ENCODE measurements at regions not wholly inside any gene's neighbourhood (a gene's known extent, or its start where the extent isn't known, plus 50 kb on each side); places are given as distances from the start of the nearest gene placed in this dataset.

GRCh38 chr5:3031733-3032378 is 280.4 kb upstream of the IRX2 start:
- DNase-seq: no peak

GRCh38 chr5:3030511-3031165 is 279.2 kb upstream of the IRX2 start:
- no peak for DNase-seq

GRCh38 chr5:3029396-3029795 is 277.9 kb upstream of the IRX2 start:
- no peak for DNase-seq

DNA sequence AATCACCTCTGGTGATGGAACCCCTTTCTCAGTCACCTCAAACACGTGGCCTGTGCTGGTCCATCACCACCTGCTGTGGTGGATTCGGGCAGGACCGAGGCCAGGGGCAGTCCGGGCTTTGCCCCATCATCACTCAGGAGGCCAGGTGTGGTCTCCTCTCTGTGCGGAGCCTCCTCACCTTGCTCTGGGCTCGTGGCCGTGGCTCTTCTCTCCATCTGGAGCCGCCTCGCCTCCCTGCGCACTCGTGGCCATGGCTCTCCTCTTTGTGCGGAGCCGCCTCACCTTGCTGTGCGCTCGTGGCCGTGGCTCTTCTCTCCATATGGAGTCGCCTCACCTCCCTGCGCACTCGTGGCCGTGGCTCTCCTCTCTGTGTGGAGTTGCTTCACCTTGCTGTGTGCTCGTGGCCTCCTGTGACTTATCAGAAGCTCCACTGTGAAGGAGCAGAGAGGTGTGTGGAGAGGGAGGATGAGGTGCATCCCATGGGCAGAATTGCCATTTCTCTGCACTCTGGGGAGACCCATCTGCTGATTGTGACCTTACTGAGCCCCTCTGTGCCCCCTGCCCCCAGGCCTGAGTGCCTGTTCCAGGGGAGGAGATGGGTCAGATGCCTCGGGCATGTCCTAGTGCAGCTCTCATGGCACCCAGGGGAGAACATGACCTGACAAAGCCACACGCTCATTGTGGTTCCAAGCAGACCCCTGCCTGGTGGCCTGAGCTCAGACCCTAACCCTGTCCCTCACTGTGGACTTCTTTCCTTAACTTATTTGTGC is 276.6 kb upstream of the IRX2 start:
- no peak for DNase-seq

DNA sequence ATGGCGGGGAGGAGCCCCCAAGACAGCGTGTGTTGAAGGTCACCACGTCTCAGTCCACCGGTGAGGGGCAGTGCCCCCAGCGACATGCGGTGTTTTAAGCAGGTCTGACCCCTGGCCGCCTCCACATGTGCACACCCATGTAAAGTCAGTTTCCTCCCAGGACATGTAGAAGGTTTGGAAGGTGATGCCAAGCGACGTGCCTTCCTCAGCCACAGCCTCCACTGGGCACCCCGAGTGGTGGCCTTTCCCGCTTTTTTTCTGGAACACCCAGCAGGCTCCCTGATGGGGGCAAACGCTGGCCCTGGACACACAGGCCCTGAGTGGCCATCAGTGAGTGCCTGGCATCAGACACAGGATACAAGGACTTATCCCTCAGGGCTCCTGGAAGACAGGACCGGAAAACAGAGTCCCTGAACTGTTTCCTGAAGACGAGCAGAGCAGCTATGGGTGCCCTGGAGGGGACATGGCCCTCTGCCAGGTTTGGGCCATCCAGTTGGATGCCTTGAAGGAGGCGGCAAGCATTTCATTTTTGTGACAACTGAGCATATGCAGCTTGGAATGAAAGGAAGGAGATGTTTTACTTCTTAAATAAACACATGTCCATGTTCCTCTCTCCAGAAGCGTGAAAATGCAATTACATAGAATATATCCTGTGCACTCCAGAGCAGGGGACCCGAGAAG is 275.8 kb upstream of the IRX2 start:
- no peak for DNase-seq

DNA sequence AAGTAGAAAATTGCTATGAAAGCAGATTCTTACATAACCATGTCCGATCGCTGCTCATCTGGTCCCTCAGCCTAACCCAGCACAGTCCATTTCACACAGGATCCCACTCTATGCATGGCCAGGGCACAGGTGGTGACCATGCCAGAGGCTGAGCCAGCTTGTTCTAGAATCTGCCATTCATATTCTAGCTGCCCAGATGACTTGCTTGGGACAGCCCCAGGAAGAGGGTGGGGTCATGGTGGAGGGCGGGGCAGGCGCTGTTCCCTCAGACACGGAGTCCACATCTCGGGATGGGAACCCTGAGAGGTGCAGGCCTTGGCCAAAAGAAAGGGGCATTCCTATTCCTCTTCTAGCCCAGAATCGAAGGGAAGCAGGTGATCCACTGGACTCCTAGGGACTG is 275.2 kb upstream of the IRX2 start:
- no peak for DNase-seq

- no peak for DNase-seq
These were observed 274.6 kb upstream of the IRX2 start for GRCh38 chr5:3026099-3026498.

GRCh38 chr5:3025392-3025791 is 273.9 kb upstream of the IRX2 start:
- DNase-seq: no peak

GRCh38 chr5:3024976-3025375 is 273.5 kb upstream of the IRX2 start:
- no peak for DNase-seq

- DNase-seq: no peak
These were observed 273.1 kb upstream of the IRX2 start for GRCh38 chr5:3024554-3024953.

DNA sequence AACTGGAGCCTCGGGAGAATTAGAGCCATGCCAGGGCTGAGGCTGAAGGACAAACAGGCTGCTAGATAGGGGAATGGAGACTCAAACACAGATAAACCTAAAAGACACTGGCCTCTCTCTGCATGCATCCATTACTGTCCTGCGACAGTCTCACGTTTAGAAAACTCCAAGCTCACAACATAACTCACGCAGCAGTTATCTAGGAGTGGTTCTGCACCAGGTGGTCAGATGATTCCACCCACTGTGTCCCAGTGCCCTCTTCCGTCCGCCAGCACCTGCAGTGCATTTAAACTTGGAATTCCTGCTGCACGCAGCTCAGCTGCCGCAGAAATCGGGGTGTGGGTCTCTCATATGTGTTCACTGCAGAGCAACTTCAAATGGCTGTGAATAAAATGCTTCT is 272.6 kb upstream of the IRX2 start:
- no peak for DNase-seq

DNA sequence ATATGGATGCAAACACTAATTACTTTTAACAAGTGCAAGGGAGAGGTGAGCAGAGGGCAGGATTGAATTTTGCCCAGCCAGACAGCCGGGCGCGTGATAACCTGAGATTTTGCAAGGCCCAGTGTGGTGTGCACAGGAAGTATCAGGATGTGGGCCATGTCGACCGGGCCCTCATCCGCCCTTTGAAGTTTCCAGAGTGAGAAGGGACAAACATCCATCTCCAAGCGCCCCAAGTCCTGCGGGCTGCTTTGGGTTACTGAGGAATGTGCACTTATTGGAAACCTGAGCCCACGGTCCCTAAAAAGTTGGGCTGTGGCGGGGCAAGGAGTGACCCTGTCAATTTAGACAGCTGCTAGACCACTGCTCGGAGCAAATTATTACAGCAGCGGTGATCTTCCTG is 272.2 kb upstream of the IRX2 start:
- DNase-seq: no peak

- DNase-seq: no peak
These were observed 271.2 kb upstream of the IRX2 start for GRCh38 chr5:3022665-3023064.

- no peak for DNase-seq
These were observed 268.9 kb upstream of the IRX2 start for GRCh38 chr5:3020426-3020825.

DNA sequence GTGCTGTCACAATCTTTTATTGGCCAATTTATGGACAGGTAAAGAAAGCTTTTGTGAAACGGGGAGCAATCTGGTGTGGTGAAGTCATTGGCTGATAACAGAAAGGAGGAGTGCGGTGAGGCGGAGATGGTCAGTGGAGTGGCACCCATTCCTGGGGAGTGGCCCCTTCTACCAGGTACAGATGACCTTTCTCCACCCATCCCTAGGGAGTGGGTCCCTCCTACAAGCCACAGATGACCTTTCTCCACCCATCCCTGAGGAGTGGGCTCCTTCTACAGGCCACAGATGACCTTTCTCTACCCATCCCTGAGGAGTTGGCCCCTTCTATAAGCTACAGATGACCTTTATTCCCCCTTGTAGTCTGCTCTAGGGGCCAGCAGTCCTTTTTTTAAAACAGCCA is 267.6 kb upstream of the IRX2 start:
- no peak for DNase-seq

DNA sequence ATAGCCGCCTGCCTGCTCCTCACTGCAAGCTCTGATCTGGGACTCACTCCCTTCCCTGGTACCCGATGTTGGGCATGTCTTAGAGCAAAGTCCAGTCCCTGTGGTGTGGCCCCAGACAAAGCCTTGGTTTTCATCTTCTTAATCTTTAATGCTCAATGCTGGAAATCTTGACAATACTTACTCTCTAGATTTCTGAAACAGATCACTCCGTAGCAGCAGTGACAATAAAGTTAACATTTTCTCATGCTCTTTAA is 260.2 kb upstream of the IRX2 start:
- DNase-seq: no peak

- no peak for DNase-seq
These were observed 259.7 kb upstream of the IRX2 start for GRCh38 chr5:3010953-3011763.

GRCh38 chr5:3010301-3010952 is 258.9 kb upstream of the IRX2 start:
- no peak for DNase-seq

DNA sequence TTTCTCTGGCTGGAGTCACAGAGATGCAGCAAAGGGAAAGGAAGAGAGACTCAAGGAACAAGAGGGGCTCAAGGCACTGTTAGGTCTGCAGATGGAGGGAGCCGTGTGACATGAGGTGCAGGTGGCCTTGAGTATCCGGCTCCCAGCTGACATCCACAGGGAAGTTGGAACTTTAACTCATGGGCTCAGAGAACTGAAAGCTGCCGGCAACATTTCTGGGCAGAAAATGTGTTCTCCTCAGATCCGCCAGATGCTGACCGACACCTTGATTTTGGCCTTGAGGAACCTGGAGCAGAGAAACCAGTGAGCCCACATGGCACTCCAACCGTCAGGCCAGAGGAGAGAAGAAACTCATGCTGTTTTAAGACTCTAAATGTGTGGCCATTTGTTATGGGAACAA is 258.1 kb upstream of the IRX2 start:
- DNase-seq: no peak

- DNase-seq: no peak
These were observed 256.1 kb upstream of the IRX2 start for GRCh38 chr5:3007577-3007976.

GRCh38 chr5:3006961-3007551 is 255.6 kb upstream of the IRX2 start:
- no peak for DNase-seq

DNA sequence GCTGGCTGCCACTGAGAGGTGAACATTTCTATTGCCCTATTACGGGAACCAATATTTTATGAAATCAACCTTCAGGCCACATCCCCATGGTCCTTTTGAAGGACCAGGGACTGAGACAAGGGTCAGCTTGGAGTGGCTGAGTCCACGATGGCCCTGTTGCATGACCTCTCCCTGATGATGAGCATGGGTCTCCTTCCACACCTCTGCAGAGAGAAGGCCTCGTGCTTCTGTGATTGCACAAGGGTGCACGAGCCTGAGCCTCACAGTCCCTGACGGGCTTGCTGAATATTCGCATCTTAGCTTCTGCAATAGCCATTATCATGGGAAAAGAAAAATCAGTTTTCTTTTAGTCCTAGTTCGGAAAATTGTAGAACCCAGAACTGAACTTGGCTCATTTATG is 255.0 kb upstream of the IRX2 start:
- DNase-seq: no peak

Data from NCI-H187 (cell line).